DMS53 (cell line): ENCODE measurements at regions not wholly inside any gene's neighbourhood (a gene's known extent, or its start where the extent isn't known, plus 50 kb on each side); places are given as distances from the start of the nearest gene placed in this dataset.
"Not testable (repeated sequence)": the region's sequence is repeated elsewhere in the genome, so short reads cannot be mapped to it uniquely, and the experiment has no call there.

Source experiments
- DNase-seq: peaks from one replicate; lab custom pipeline; 2025; lab: John Stamatoyannopoulos, UW

DNA sequence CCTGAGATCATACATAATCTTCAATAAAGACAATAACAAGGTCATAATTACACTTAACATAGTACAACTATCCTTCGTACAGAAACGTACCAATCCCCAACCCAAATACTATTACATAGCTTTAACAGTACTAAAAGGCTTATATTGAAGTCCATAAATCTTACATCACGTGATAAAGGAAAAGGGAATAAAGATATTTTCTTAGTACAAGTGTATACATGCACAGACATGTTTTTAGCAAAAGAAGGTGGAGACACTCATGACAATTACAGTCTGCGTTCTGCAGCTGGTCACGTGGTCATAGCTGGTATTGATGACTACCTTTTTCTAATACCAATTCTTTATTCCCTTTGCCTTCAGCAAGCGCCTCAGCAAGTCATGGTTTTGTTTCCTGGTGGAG, 464.5 kb upstream of the SLITRK5 start:
- no peak for DNase-seq

DNA sequence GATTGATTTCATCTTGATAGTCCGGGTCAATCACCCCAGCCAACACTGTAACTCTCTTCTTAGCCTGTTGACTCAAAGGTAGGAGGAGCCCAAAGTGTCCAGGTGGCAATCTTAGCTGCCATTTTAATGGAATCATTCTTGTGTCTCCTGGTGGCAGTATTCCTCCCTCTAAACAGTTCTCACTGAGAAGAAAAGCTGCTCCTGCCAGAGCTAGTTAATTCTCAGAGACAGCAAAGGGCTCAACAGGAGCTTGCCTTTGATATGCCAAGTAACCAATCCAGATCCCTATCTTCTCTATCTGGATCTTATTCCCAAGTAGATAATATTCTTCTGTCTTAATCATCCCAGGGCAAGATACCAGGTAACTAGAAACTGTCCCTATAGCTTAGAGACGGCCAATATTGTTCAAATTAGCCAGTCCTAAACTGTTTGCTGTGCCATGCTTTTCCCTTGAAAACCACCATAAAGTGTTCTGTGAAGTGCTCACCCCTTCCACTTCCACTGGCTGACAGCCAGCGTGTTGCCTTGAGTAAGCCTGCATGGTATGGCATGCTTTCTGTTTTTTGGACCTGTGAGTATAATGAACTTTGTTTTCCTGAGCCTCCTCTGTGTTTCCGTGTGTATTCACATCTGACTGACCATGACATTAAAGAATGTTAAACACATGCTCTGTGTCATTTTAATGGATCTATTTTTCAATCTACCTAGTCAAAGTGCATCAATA, 463.7 kb upstream of the SLITRK5 start:
- no peak for DNase-seq

DNA sequence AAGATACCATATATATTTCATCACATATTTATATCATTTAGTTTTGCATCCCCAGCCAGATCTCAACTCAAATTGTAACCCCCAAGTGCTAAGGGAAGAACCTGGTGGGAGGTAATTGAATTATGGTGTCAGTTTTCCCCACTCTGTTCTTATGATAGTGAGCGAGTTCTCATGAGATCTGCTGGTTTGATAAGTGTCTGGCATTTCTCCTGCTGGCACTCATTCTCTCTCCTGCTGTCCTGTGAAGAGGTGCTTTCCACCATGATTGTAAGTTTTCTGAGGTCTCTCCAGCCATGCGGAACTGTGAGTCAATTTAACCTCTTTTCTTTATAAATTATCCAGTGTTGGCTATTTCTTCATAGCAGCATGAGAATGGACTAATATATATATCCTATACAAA, 462.5 kb upstream of the SLITRK5 start:
- DNase-seq = no peak

DNA sequence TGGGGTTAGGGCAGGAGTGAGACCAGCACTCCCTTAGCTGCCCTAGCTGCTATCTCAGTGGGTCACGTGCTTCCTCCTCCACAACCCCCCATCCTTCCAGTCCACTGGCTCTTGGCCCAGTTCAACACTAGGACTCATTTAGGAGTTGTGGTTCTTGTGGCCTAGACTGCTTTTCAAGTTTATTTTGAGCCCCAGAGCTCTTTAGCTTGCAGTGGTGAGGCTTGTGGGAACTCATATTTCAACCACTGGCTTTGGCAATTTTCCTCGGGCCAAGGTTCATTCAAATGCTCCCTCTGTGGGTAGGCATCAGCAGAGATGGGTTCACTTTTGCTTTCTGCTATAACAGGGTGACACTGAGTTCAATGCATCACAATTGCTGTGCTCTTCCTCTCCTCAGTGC, 436.2 kb upstream of the SLITRK5 start:
- no peak for DNase-seq

DNA sequence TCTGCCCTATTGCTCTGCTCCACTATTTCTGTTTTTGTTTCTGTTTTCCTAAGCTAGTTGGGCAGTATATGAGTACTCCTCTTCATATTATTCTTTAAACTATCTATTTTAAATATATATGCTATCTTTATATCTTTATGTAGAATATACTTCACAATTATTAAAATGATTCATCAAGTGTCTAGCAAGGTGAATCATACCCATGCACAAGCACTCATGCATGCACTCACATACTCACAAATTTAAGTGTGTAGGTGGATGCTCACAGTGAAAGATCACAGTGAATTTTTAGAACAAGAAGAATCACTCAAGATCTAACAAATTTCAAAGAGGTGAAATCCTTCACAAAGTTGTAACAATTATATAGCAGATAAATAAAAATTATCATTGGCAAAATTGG, 435.6 kb upstream of the SLITRK5 start:
- no peak for DNase-seq

DNA sequence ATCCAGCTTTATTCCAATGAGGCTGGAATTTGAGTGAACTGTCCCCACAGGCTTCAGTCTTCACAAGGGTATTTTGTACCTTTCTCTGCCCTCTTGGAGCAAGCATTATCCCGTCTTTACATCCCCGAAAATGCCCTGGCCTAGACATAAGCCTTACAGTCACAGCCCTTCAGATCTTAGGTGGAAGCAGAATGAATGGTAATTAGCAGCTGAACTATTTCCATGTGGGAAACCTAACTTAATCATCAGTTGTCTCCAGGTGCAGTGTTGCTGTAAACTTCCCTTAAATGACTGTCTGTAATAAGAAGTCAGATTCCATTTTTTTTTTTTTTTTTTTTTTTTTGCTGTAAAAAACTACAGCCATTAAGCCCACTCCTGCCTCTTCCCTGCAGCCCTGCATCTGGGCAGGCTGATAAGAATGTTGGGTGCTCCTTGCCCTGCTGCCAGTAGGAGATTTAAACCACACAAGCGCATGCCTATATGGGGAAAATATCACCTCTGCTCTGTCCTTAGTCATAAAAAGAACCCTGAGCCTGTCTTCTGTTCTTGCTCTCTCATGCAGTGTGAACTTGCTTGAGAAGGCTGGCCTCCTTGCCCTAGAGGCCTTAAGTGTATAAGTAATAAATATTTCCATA, 426.8 kb upstream of the SLITRK5 start:
- DNase-seq = no peak

DNA sequence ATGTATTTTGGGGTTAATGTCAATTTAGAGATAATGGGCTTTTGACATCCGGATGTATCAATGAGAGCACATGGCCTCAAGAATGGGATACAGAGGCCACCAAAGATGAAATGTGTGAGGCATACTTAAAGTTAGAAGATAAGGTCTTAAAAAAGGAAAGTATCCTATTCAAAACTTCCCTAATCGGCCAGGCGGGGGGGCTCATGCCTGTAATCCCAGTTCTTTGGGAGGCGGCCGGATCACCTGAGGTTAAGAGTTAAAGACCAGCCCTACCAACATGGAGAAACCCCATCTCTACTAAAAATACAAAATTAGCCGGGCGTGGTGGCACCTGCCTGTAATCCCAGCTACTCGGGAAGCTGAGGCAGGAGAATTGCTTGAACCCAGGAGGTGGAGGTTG, 421.3 kb upstream of the SLITRK5 start:
- not testable (repeated sequence) for DNase-seq

DNA sequence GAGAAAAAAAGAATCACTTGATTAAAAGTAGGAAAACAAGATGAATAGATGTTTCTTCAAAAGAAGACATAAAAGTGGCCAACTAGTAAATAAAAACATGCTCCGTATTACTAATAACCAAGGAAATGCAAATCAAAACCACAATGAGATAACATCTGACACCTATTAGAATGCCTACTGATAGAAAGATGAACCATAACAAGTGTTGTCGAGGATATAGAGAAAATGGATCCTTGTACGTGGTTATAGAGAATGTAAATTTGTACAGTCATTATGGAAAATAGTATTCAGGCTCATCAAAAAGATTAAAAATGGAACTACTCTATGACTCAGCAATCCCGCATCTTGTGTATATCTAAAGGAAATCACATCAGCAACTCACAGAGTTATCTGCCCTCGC, 415.8 kb upstream of the SLITRK5 start:
- DNase-seq = no peak

DNA sequence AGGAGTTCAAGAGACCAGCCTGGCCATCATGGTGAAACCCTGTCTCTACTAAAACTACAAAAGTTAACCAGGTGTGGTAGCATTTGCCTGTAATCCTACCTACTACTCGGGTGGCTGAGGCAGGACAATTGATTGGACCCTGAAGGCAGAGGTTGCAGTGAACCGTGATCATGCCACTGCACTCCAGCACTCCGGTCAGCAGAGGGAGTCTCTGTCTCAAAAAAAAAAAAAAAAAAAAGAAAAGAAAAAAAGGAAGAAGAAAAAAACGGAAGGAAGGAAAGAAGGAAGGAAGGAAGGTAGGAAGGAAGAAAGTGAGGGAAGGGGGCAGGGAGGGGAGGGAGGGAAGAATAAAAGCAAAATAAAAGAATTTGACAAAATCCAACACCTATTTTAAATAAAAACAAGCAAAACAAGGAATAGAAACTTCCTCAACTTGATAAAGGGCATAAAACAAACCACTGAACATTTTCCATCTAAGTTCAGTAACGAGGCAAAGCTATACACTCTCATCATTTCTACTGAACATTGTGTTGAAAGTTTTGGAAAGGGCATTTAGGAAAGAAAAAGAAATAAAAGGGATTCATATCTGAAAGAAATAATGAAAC, 411.6 kb upstream of the SLITRK5 start:
- peak; percentile 35 for DNase-seq

DNA sequence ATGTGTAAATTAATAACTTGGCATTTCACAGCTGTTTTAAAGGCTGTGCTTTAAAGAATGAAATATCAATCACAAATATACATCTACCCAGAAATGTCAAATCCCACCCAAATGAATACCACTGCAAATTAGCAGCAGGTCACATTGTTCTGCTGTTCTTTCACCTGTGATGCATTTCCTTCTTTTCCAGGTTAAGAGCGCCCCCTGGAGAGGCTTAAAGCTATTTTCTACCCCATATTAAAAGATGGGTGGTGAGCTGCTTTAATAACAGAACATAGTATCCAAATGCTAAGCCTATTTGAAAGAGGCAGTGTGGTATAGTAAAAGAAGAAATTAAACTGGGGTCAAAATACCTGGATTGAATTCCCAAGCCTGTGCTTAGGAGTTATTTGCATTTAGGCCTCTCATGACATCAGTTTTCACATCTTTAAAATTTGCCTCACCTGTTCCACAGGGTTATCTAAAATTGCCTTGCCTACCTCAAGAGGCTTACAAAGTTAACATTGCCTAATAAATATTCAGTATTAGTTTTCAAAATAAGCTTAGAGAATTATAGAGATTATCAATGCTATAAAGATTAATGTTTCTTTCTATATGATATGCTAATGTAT, 396.9 kb upstream of the SLITRK5 start:
- peak; percentile 65 for DNase-seq

DNA sequence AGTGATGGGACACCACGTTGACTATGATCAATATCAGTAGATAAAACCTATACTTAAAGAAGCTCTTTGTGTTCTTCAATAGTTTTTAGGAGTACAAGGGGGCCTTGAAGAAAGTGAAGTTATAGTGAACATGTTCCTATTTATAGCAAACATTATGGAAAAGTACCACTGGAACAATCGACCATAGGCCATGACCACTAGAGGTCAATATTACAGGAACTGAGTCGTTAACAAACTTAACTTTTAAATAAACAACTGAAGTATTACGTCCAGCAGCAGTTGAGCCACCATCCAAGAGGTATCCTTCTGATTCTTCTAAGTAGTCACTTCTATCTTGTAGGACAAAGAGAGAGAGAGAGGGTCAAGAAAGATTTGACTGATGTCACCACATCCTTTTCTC, 391.0 kb upstream of the SLITRK5 start:
- DNase-seq = peak; percentile 0

DNA sequence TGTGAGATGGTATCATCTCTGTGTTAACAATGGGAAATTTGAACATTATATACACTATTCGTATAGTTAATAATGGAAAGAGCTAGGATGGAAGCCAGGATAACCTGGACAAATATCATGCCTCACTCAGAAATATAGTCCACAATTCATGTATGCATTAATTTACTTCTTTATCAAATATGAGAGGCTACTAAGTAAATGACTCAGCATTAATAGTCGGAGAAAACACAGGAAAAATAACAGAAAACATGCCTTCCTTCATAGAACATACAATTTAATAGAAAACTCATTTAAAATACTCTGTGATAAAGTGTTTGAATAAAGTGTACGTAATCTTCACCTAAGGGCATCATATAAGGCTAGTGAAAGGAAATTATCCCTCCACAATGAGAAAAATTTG, 383.4 kb upstream of the SLITRK5 start:
- DNase-seq = no peak

DNA sequence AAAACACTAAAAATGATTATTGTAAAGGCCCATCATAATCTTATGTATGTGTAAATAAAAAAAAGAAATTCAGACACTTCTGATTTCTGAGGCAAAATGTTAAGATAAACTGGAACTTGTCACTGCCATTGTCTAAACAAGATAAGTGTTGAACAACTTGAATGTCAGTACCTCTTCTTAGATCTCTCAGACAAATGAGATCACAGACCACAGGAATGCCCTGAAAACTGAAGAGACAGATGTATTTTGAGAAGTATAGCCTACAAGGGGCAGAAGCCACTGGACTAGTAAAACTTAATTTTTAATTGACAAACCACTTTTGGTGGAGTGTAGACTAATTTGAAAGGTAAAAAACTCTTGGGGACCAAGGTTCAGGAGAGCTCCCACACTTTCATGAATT, 375.5 kb upstream of the SLITRK5 start:
- DNase-seq = no peak

DNA sequence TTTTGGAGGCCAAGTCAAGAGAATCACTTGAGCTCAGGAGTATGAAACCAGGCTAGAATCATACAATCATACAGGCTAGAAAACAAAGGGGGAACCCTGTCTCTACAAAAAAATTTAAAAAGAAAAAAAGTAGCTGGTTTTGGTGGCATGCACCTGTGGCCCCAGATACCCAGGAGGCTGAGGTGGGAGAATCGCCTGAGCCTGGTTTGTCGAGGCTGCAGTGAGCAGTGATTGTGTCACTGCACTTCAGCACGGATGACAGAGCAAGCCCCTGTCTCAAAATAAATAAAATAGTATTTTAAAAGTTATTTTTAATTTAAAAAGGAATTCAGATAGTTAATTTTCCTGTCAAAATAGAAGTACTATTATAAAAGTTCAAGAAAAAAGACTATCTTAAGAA, 369.1 kb upstream of the SLITRK5 start:
- no peak for DNase-seq

DNA sequence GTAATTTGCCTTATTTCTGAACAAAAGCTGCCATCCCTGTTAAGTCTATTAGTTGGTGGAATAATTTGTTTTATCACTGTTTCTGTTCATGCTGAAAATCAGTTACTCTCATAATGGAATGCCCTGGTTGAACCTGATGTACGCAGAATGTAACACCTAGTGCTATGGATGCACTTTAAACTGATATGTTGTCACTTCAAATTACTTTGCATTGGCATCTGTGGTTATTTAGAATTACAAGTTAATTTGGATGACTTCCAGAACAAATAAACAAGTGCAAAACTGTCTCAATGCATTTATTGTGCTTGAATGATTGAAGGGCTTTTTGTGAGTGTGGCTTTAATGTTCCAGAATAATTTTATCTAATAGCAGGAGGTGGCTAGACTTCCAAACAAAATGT, 368.2 kb upstream of the SLITRK5 start:
- no peak for DNase-seq

DNA sequence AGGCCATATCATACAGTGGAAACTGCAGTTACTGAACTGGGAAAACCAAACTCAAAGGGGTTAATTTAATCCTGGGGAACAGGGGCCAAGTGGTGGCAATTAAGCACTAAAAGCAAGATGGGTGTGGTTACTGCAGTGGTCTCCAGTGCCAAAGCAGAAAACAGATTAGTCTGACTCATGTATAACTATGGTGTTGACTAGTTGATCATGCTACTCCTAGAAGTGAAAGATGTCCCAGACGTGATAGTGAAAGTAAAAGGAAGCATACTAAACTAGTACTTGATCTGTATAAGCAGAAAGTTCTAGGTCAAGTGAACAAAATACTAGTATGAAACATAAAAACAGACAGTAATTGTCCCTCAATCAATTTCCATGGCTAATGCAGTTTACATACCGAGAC, 360.0 kb upstream of the SLITRK5 start:
- no peak for DNase-seq

DNA sequence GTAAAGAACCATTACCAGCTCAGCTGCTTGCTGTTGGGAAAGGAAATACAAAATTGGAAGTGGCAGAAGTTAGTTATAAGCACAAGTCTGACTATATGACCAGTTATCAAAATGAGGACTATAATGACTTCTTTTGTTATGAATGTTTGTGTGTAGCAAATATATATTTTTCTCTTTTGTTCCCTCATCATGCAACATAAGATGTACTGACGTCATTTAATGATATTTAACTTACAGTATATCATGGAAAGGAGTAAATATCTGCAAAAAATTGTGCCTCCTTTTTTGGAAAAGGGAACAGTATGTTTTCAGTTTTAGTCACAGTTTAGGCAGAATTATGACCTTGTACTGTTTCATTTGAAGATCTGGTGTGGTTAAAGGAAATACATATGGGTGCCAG, 356.3 kb upstream of the SLITRK5 start:
- DNase-seq = no peak

DNA sequence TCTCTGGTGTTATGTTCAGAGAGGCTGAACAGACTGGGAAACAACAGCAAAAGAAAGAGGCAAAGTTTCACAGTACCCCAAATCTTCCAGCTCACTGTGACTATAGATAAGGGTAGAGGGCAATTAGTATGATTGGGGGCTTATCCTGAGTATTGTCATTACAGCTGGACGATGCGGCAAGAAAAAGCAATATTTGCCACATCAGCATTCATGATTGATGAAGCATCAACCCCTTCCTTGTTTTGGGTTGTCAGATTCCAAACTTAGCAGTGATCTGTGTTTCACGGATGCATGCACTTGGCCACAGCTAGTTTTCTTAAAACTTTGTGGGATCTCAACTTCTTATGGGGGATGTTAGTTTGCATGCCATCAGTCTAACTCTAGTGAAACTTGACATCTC, 348.8 kb upstream of the SLITRK5 start:
- no peak for DNase-seq

DNA sequence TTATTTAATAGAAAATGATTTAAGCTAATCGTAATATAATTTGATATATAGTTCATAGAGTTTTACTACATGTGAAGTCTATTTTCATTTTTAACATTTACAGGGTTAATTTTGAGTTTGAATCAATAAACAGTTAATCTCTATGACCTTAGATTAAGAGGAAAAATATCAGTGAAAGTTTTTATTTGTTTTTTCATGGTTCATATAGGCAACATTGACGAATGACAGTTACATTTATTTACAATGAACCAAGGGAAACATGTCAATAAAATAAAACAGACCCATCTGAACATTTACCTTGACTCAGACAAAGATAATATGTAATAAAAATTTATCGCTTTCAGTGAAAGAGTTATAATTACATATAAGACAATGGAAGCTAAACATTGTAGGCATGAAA, 346.6 kb upstream of the SLITRK5 start:
- no peak for DNase-seq

DNA sequence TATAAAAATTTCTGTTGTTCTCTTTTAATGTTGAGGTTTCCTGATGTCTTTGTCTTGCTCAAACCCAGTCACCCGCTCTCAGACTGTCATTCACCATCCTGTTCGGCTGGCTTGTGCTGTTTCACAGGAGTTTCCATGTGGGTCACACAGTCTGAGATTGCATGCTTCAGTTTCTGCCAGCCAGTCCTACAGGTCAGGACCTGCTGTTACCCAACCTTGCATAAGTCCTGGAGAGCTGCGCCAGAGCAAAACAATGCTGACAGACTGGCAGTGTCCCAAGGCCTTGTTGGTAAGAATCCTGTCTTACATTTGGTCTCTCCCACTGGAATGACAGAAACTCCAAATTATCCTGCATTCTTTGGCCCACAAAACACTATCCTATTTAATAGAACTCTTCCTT, 340.0 kb upstream of the SLITRK5 start:
- no peak for DNase-seq

DNA sequence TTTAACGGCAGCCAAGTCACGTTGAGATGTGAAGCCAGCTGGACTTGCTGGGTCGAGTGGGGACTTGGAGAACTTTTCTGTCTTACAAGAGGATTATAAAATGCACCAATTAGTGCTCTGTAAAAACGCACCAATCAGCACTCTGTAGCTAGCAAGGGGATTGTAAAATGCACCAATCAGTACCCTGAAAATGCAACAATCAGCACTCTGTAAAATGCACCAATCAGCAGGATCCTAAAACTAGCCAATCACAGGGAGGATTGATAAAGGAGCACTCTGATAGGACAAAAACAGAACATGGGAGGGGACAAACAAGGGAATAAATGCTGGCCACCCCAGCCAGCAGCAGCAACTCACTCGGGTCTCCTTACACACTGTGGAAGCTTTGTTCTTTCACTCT, 337.6 kb upstream of the SLITRK5 start:
- DNase-seq = no peak

DNA sequence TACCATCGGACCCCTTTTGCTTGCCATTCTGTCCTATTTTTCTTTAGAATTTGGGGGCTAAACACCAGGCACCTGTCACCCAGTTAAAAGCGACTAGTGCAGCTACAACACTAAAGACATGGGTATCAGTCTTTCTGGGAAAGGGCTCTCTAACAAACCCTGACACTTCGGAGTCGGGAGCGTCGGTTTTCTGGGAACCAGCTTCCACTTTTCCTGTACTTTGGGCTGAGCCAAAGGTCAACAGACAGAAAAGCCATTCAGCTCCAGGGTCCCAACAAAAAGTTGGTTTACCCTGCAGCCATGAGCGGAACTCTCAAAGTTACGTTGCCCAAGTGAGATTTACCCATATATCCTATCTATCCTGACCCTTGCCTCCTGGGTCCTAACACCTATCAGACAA, 337.0 kb upstream of the SLITRK5 start:
- no peak for DNase-seq

DNA sequence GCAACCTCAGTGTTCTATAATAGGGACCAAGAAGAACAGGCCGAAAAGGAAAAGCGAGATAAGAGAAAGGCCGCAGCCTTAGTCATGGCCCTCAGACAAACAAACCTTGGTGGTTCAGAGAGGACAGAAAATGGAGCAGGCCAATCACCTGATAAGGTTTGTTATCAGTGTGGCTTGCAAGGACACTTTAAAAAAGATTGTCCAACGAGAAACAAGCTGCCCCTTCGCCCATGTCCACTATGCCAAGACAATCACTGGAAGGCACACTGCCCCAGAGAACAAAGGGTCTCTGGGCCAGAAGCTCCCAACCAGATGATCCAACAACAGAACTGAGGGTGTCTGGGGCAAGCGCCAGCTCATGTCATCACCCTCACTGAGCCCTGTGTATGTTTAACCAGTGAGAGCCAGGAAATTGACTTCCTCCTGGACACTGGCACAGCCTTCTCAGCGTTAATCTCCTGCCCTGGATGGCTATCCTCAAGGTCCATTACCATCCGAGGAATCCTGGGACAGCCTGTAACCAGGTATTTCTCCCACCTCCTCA, 334.8 kb upstream of the SLITRK5 start:
- not testable (repeated sequence) for DNase-seq
